Neural cell (in vitro differentiated cells): ENCODE measurements at regions not wholly inside any gene's neighbourhood (a gene's known extent, or its start where the extent isn't known, plus 50 kb on each side); places are given as distances from the start of the nearest gene placed in this dataset.

Experiments
- H2AFZ ChIP-seq: fragments of 200-600, 300-800 bp; sonication (generic), shearing (Covaris generic); 2 replicates; pipeline ENCODE4 v1.6.0; 2014; ENCODE audit warnings: low read depth, mild to moderate bottlenecking, antibody characterized with exemption, low read length, moderate library complexity
- H3F3A ChIP-seq: fragments of 200-600 bp; shearing (Covaris generic); 2 replicates; pipeline ENCODE4 v1.6.1; 2016; ENCODE audit warnings: mild to moderate bottlenecking, moderate library complexity, mixed read lengths, antibody characterized with exemption, low read length; ENCODE audit not compliant: insufficient read depth, poor library complexity, severe bottlenecking
- H3K27ac ChIP-seq: fragments of 200-600, 300-800 bp; sonication (generic), shearing (Covaris generic); 2 replicates; pipeline ENCODE4 v1.5.1; 2014; ENCODE audit warnings: mild to moderate bottlenecking, low read length, moderate library complexity
- H3K27me3 ChIP-seq: fragments of 300-800, 200-600 bp; sonication (generic), shearing (Covaris generic); 2 replicates; pipeline ENCODE4 v1.6.0; 2014; ENCODE audit warnings: mild to moderate bottlenecking, low read depth, low read length, moderate library complexity; ENCODE audit not compliant: insufficient read depth
- H3K36me3 ChIP-seq: fragments of 300-800, 200-600 bp; sonication (generic), shearing (Covaris generic); 2 replicates; pipeline ENCODE4 v1.5.1; 2014; ENCODE audit warnings: mild to moderate bottlenecking, antibody characterized with exemption, low read length, moderate library complexity; ENCODE audit not compliant: insufficient read depth
- H3K4me2 ChIP-seq: fragments of 300-800, 200-600 bp; sonication (generic), shearing (Covaris generic); 2 replicates; pipeline ENCODE4 v1.6.0; 2014; ENCODE audit warnings: mild to moderate bottlenecking, low read length
- H3K4me3 ChIP-seq: fragments of 300-800, 200-600 bp; sonication (generic), shearing (Covaris generic); 2 replicates; pipeline ENCODE4 v1.5.1; 2014; ENCODE audit warnings: mild to moderate bottlenecking, low read length, moderate library complexity
- H3K79me2 ChIP-seq: fragments of 200-600 bp; shearing (Covaris generic); replicated peaks from 2 replicates; pipeline ENCODE4 v1.6.0; 2014; ENCODE audit warnings: mild to moderate bottlenecking, low read length, moderate library complexity; ENCODE audit not compliant: insufficient read depth
- H3K9ac ChIP-seq: fragments of 300-800, 200-600 bp; sonication (generic), shearing (Covaris generic); 2 replicates; pipeline ENCODE4 v1.6.1; 2016; ENCODE audit warnings: mild to moderate bottlenecking, low read length, mixed read lengths
- H3K9me2 ChIP-seq: fragments of 200-600 bp; shearing (Covaris generic); 2 replicates; pipeline ENCODE4 v1.6.1; 2016; ENCODE audit warnings: mild to moderate bottlenecking, low read length, mixed read lengths; ENCODE audit not compliant: insufficient read depth
- H3K9me3 ChIP-seq: fragments of 200-600, 300-800 bp; sonication (generic), shearing (Covaris generic); 2 replicates; pipeline ENCODE4 v1.6.1; 2016; ENCODE audit warnings: mild to moderate bottlenecking, mixed run types, low read length, moderate library complexity, mixed read lengths
- H4K20me1 ChIP-seq: fragments of 200-600 bp; shearing (Covaris generic); 2 replicates; pipeline ENCODE4 v1.6.1; 2016; ENCODE audit warnings: mild to moderate bottlenecking, mixed run types; ENCODE audit not compliant: insufficient read depth
- EP300 ChIP-seq: fragments of 450-650 bp; conservative IDR thresholded peaks from 2 replicates; pipeline ENCODE4 v1.6.1; 2014; ENCODE audit warnings: antibody characterized with exemption, mild to moderate bottlenecking, moderate library complexity; ENCODE audit not compliant: poor library complexity, severe bottlenecking
- EZH2 ChIP-seq: fragments of 200-600, 300-800 bp; shearing (Covaris generic), sonication (generic); IDR thresholded peaks from 2 replicates; pipeline ENCODE4 v1.6.1; 2014; ENCODE audit warnings: antibody characterized with exemption, low read length, borderline replicate concordance, mild to moderate bottlenecking; ENCODE audit not compliant: insufficient read depth, poor library complexity, severe bottlenecking
- MXI1 ChIP-seq: fragments of 450-650 bp; conservative IDR thresholded peaks from 2 replicates; pipeline ENCODE4 v1.6.1; 2014; ENCODE audit warnings: antibody characterized with exemption, mild to moderate bottlenecking; ENCODE audit not compliant: poor library complexity, severe bottlenecking
- POLR2AphosphoS5 ChIP-seq: IDR thresholded peaks from 2 replicates; pipeline ENCODE4 v1.6.1; 2012
- RAD21 ChIP-seq: fragments of 450-650 bp; conservative IDR thresholded peaks from 2 replicates; pipeline ENCODE4 v1.6.1; 2014; ENCODE audit warnings: antibody characterized with exemption, mild to moderate bottlenecking, moderate library complexity
- SMC3 ChIP-seq: fragments of 450-650 bp; conservative IDR thresholded peaks from 2 replicates; pipeline ENCODE4 v1.6.1; 2014; ENCODE audit warnings: antibody characterized with exemption, mild to moderate bottlenecking, moderate library complexity; ENCODE audit not compliant: poor library complexity
- TAF1 ChIP-seq: IDR thresholded peaks from 2 replicates; pipeline ENCODE4 v1.6.1; 2012; ENCODE audit warnings: low read depth
- TF ChIP-seq, protein P1 (sequence below): IDR thresholded peaks from 2 replicates; pipeline ENCODE4 v1.6.1; 2012; ENCODE audit warnings: borderline replicate concordance
- TF ChIP-seq, protein P2 (sequence below): fragments of 450-650 bp; IDR thresholded peaks from 2 replicates; pipeline ENCODE4 v1.5.1; 2014; ENCODE audit warnings: antibody characterized with exemption, mild to moderate bottlenecking, moderate library complexity; ENCODE audit not compliant: poor library complexity, severe bottlenecking

DNA sequence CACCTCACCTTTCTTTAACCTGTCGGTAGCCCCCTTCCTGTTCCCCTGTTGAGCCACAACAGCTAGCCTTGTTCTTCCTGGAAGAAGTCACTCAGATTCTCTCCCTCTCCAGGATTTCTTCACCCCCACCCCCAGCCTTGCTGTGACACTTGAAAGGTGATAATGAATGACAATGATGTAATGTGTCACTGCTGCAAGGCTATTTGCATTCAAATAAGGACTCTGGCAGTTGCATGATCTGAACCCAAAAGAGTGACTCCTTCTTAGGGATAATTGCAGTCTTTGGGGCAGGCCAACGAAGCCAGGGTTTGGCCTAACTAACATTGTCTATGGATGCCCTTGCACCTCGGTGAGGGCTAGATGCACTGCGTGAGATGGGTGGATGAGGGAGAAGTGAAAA is 154.4 kb upstream of the CLINT1 start:
- peak overlapping the region; percentile 41 for H3K9ac ChIP-seq
- peak overlapping the region; percentile 15 for H3K4me3 ChIP-seq
- H3K36me3 ChIP-seq: no peaks in the 10 kb centered on the region
- no peaks in the 10 kb centered on the region for H4K20me1 ChIP-seq
- peak; percentile 87 for TF ChIP-seq EP300
- TF ChIP-seq RAD21: no peak
- TF ChIP-seq POLR2AphosphoS5: peak; percentile 48
- TF ChIP-seq, protein P1, sequence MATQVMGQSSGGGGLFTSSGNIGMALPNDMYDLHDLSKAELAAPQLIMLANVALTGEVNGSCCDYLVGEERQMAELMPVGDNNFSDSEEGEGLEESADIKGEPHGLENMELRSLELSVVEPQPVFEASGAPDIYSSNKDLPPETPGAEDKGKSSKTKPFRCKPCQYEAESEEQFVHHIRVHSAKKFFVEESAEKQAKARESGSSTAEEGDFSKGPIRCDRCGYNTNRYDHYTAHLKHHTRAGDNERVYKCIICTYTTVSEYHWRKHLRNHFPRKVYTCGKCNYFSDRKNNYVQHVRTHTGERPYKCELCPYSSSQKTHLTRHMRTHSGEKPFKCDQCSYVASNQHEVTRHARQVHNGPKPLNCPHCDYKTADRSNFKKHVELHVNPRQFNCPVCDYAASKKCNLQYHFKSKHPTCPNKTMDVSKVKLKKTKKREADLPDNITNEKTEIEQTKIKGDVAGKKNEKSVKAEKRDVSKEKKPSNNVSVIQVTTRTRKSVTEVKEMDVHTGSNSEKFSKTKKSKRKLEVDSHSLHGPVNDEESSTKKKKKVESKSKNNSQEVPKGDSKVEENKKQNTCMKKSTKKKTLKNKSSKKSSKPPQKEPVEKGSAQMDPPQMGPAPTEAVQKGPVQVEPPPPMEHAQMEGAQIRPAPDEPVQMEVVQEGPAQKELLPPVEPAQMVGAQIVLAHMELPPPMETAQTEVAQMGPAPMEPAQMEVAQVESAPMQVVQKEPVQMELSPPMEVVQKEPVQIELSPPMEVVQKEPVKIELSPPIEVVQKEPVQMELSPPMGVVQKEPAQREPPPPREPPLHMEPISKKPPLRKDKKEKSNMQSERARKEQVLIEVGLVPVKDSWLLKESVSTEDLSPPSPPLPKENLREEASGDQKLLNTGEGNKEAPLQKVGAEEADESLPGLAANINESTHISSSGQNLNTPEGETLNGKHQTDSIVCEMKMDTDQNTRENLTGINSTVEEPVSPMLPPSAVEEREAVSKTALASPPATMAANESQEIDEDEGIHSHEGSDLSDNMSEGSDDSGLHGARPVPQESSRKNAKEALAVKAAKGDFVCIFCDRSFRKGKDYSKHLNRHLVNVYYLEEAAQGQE: peak; percentile 38
- no peaks in the 10 kb centered on the region for H3F3A ChIP-seq
- H3K27ac ChIP-seq: peak overlapping the region; percentile 92
- H3K79me2 ChIP-seq: no peaks in the 10 kb centered on the region
- no peak overlapping the region for H3K4me2 ChIP-seq
- H2AFZ ChIP-seq: no peak overlapping the region
- H3K9me2 ChIP-seq: no peaks in the 10 kb centered on the region
- no peaks in the 10 kb centered on the region for H3K27me3 ChIP-seq
- H3K9me3 ChIP-seq: no peaks in the 10 kb centered on the region

DNA sequence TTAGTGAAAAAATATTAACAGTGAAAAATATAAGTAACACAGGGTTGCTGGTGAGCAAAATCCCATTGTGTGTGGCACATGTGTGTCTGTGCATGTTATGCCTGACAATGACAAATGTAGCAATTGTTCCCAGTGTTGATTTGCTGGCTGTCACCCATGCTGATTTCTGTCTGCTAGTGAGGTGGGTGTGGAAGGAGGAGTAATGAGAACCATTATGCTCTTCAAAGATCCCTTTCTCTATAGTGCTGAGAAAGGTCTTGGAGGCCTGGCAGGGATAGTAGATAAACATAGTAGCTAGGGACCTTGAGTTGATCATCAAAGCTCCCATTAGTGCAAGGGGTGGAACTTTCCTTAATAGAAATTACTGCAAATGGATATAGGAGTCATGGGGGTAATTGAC is 152.5 kb upstream of the CLINT1 start:
- Histone ChIP-seq H3F3A (no peaks in the 10 kb centered on the region), H3K79me2 (no peaks in the 10 kb centered on the region), H2AFZ (peak overlapping the region; percentile 7), H3K4me3 (no peak overlapping the region), H3K9me2 (no peaks in the 10 kb centered on the region), H4K20me1 (no peaks in the 10 kb centered on the region), H3K36me3 (no peaks in the 10 kb centered on the region), H3K27ac (peak overlapping the region; percentile 92), H3K27me3 (no peaks in the 10 kb centered on the region), H3K9ac (peak overlapping the region; percentile 29), H3K9me3 (no peaks in the 10 kb centered on the region), H3K4me2 (no peak overlapping the region)
- TF ChIP-seq SMC3 (no peak), EP300 (peak; percentile 30), POLR2AphosphoS5 (peak; percentile 25)

DNA sequence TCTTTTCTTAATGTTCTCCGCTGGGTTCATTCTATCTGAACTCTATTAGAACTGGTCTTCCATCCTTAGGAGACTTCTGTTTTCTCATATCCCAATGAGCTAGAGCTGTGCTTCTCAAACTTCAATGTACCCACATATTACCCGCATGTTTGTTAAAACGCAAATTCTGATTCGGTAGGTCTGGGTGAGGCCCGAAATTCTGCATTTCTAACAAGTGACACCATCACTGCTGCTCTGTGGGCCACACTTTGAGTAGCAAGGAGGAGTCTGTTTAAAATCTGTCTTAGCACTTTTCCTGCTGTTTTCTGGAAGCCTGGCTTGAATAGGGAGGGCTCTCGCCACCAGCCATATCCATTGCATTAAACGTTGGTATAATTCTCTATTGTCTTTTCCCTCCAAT is 151.9 kb upstream of the CLINT1 start:
- Histone ChIP-seq H3K9me2 (no peaks in the 10 kb centered on the region), H3K36me3 (no peaks in the 10 kb centered on the region), H3K79me2 (no peaks in the 10 kb centered on the region), H3K27me3 (no peaks in the 10 kb centered on the region), H3K9ac (peak overlapping the region; percentile 29), H2AFZ (peak overlapping the region; percentile 7), H3F3A (no peaks in the 10 kb centered on the region), H3K9me3 (no peaks in the 10 kb centered on the region), H3K4me3 (no peak overlapping the region), H4K20me1 (no peaks in the 10 kb centered on the region), H3K27ac (peak overlapping the region; percentile 92), H3K4me2 (no peak overlapping the region)
- no peak for TF ChIP-seq TAF1
- TF ChIP-seq, protein P1: no peak
- no peak for TF ChIP-seq SMC3
- TF ChIP-seq POLR2AphosphoS5: no peak
- no peak for TF ChIP-seq EZH2
- no peak for TF ChIP-seq EP300
- no peak for TF ChIP-seq MXI1
- TF ChIP-seq, protein P2, sequence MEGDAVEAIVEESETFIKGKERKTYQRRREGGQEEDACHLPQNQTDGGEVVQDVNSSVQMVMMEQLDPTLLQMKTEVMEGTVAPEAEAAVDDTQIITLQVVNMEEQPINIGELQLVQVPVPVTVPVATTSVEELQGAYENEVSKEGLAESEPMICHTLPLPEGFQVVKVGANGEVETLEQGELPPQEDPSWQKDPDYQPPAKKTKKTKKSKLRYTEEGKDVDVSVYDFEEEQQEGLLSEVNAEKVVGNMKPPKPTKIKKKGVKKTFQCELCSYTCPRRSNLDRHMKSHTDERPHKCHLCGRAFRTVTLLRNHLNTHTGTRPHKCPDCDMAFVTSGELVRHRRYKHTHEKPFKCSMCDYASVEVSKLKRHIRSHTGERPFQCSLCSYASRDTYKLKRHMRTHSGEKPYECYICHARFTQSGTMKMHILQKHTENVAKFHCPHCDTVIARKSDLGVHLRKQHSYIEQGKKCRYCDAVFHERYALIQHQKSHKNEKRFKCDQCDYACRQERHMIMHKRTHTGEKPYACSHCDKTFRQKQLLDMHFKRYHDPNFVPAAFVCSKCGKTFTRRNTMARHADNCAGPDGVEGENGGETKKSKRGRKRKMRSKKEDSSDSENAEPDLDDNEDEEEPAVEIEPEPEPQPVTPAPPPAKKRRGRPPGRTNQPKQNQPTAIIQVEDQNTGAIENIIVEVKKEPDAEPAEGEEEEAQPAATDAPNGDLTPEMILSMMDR: no peak
- no peak for TF ChIP-seq RAD21
